ENCODE measurements at regions not wholly inside any gene's neighbourhood (a gene's known extent, or its start where the extent isn't known, plus 50 kb on each side); places are given as distances from the start of the nearest gene placed in this dataset.
"Not testable (repeated sequence)": the region's sequence is repeated elsewhere in the genome, so short reads cannot be mapped to it uniquely, and the experiment has no call there.

DNA sequence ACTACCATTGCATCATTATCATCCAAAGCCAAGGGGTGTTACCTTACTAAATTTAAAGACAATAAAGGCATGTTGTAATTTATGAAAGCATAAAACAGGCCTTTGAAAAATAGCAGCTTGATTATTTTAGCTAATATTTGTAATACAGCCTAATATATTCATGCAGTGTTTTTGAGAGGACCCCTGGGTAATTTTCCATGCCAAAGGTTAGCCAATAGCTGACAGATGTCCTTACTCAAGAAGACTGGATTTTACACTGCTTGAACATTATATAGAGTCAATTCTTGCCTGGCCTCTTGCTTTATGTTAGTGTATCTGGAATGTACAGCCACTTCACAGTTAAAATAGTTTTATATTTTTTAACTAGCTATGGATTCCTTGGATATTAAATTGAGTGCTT is 337.8 kb upstream of the PAPPA start:
- Histone ChIP-seq H3K9me3 (ENCODE audit: control insufficient read depth, insufficient read depth, low read length) (no peaks in the 10 kb centered on the region), H3K36me3 (ENCODE audit: control insufficient read depth, insufficient read depth, low read length) (no peaks in the 10 kb centered on the region), H3K27ac (ENCODE audit: low read length) (no peak overlapping the region), H3K4me1 (ENCODE audit: control insufficient read depth, insufficient read depth, low read length) (no peaks in the 10 kb centered on the region), H3K27me3 (ENCODE audit: control insufficient read depth, insufficient read depth, low read length) (no peaks in the 10 kb centered on the region), H3K4me3 (ENCODE audit: low read length) (no peak overlapping the region)
- intact Hi-C loops (cut with micrococcal nuclease), result no loop called here
- Mint-ChIP-seq H3K4me3 (no peak overlapping the region), H3K27ac (no peak overlapping the region), H3K9me3 (peaks cover 13% of the 10 kb centered on the region in 2 donors), H3K4me1 (no peaks in the 10 kb centered on the region), H3K27me3 (ENCODE audit: low read depth in 2 of 2) (no peaks in the 10 kb centered on the region), H3K36me3 (no peaks in the 10 kb centered on the region)
- ATAC-seq (no peak), DNase-seq (no peak)
- TF ChIP-seq, protein P1, sequence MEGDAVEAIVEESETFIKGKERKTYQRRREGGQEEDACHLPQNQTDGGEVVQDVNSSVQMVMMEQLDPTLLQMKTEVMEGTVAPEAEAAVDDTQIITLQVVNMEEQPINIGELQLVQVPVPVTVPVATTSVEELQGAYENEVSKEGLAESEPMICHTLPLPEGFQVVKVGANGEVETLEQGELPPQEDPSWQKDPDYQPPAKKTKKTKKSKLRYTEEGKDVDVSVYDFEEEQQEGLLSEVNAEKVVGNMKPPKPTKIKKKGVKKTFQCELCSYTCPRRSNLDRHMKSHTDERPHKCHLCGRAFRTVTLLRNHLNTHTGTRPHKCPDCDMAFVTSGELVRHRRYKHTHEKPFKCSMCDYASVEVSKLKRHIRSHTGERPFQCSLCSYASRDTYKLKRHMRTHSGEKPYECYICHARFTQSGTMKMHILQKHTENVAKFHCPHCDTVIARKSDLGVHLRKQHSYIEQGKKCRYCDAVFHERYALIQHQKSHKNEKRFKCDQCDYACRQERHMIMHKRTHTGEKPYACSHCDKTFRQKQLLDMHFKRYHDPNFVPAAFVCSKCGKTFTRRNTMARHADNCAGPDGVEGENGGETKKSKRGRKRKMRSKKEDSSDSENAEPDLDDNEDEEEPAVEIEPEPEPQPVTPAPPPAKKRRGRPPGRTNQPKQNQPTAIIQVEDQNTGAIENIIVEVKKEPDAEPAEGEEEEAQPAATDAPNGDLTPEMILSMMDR (IDR thresholded peaks at IDR 0.05), result no peak

GRCh38 chr9:115818651-115819050 is 334.9 kb upstream of the PAPPA start:
- peaks cover 11 to 13% of the 10 kb centered on the region in 2 donors for H3K9me3 Mint-ChIP-seq
- H3K27me3 Mint-ChIP-seq (ENCODE audit: low read depth in 2 of 2); intact Hi-C loops (cut with micrococcal nuclease); H3K27me3 ChIP-seq (ENCODE audit: control insufficient read depth, insufficient read depth, low read length); H3K4me3 ChIP-seq (ENCODE audit: low read length); H3K36me3 ChIP-seq (ENCODE audit: control insufficient read depth, insufficient read depth, low read length); H3K27ac ChIP-seq (ENCODE audit: low read length); ATAC-seq; H3K36me3 Mint-ChIP-seq; H3K27ac Mint-ChIP-seq; H3K4me1 ChIP-seq (ENCODE audit: control insufficient read depth, insufficient read depth, low read length); DNase-seq; H3K4me1 Mint-ChIP-seq; H3K4me3 Mint-ChIP-seq; H3K9me3 ChIP-seq (ENCODE audit: control insufficient read depth, insufficient read depth, low read length): not testable (repeated sequence)
- 85% methylated on average over 1 of the region's 2 CpGs for WGBS (ENCODE audit: insufficient coverage)

DNA sequence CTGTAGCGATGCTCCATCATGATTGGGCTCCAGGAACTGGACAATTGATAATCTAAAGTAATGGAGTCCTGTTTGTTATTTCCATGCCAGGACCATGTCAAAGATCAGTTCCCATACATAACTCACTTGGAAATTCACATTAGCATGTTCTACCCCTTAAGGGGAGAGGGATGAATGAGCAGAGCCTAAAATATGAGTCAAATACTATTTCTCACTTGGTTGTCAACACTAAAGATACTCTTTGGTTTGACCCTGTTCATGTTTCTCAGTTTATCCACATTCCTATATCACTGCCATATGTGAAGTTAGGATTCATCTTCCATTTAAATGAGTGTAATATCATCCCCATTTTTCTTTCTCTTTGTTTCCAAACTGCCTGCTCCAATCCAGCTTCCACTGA is 321.6 kb upstream of the PAPPA start:
- H3K4me3 ChIP-seq (ENCODE audit: low read length), result no peak overlapping the region
- no peaks in the 10 kb centered on the region for H3K4me1 ChIP-seq (ENCODE audit: control insufficient read depth, insufficient read depth, low read length)
- Mint-ChIP-seq H3K36me3 (no peaks in the 10 kb centered on the region), H3K27me3 (ENCODE audit: low read depth in 2 of 2) (no peaks in the 10 kb centered on the region), H3K9me3 (peaks cover 16 to 20% of the 10 kb centered on the region in 2 donors), H3K27ac (no peak overlapping the region), H3K4me3 (no peak overlapping the region), H3K4me1 (no peaks in the 10 kb centered on the region)
- no peak overlapping the region for H3K27ac ChIP-seq (ENCODE audit: low read length)
- DNase-seq, result no peak
- no peak for ATAC-seq
- TF ChIP-seq, protein P1 (IDR thresholded peaks at IDR 0.05), result no peak
- WGBS (ENCODE audit: insufficient coverage), result 100% methylated on average over 1 of the region's 1 CpG
- H3K9me3 ChIP-seq (ENCODE audit: control insufficient read depth, insufficient read depth, low read length), result no peaks in the 10 kb centered on the region
- no peaks in the 10 kb centered on the region for H3K27me3 ChIP-seq (ENCODE audit: control insufficient read depth, insufficient read depth, low read length)
- H3K36me3 ChIP-seq (ENCODE audit: control insufficient read depth, insufficient read depth, low read length), result no peaks in the 10 kb centered on the region
- intact Hi-C loops (cut with micrococcal nuclease), result no loop called here

- Histone ChIP-seq H3K36me3 (ENCODE audit: control insufficient read depth, insufficient read depth, low read length) (no peaks in the 10 kb centered on the region), H3K27ac (ENCODE audit: low read length) (no peak overlapping the region), H3K4me3 (ENCODE audit: low read length) (no peak overlapping the region), H3K27me3 (ENCODE audit: control insufficient read depth, insufficient read depth, low read length) (no peaks in the 10 kb centered on the region), H3K4me1 (ENCODE audit: control insufficient read depth, insufficient read depth, low read length) (no peaks in the 10 kb centered on the region), H3K9me3 (ENCODE audit: control insufficient read depth, insufficient read depth, low read length) (no peaks in the 10 kb centered on the region)
- Mint-ChIP-seq H3K9me3 (peaks cover 12% of the 10 kb centered on the region in 2 donors), H3K36me3 (peaks cover 7% of the 10 kb centered on the region), H3K27me3 (ENCODE audit: low read depth in 2 of 2) (no peaks in the 10 kb centered on the region), H3K27ac (no peak overlapping the region), H3K4me1 (no peaks in the 10 kb centered on the region), H3K4me3 (no peak overlapping the region)
- ATAC-seq (no peak), DNase-seq (no peak)
- intact Hi-C loops (cut with micrococcal nuclease), result no loop called here
- WGBS (ENCODE audit: insufficient coverage), result 56% methylated on average over 4 of the region's 4 CpGs
- TF ChIP-seq, protein P1 (IDR thresholded peaks at IDR 0.05), result no peak
Observed at GRCh38 chr9:115837618-115838017, 316.0 kb upstream of the PAPPA start.

Data from natural killer cell (primary cell).